Esophagus muscularis mucosa (tissue), 3 donors: ENCODE measurements at regions not wholly inside any gene's neighbourhood (a gene's known extent, or its start where the extent isn't known, plus 50 kb on each side); places are given as distances from the start of the nearest gene placed in this dataset.

Source experiments
- POLR2AphosphoS5 ChIP-seq, 2 donors: sonication (generic); formaldehyde crosslinking; IDR thresholded peaks; one replicate each; pipeline ENCODE4 v1.6.1; 2017; ENCODE audit warnings: antibody characterized with exemption in 2 of 2
- TF ChIP-seq, protein P1 (sequence below), 3 experiments: fragments of 200-600 bp in 2 of 3; fragments of 450-650 bp in 1 of 3; sonication (generic) in 2 of 3; IDR thresholded peaks; one replicate each; pipeline ENCODE4 v1.5.1; 2017 to 2019; ENCODE audit warnings: antibody characterized with exemption in 3 of 3, mild to moderate bottlenecking in 2 of 3, moderate library complexity in 1 of 3

DNA sequence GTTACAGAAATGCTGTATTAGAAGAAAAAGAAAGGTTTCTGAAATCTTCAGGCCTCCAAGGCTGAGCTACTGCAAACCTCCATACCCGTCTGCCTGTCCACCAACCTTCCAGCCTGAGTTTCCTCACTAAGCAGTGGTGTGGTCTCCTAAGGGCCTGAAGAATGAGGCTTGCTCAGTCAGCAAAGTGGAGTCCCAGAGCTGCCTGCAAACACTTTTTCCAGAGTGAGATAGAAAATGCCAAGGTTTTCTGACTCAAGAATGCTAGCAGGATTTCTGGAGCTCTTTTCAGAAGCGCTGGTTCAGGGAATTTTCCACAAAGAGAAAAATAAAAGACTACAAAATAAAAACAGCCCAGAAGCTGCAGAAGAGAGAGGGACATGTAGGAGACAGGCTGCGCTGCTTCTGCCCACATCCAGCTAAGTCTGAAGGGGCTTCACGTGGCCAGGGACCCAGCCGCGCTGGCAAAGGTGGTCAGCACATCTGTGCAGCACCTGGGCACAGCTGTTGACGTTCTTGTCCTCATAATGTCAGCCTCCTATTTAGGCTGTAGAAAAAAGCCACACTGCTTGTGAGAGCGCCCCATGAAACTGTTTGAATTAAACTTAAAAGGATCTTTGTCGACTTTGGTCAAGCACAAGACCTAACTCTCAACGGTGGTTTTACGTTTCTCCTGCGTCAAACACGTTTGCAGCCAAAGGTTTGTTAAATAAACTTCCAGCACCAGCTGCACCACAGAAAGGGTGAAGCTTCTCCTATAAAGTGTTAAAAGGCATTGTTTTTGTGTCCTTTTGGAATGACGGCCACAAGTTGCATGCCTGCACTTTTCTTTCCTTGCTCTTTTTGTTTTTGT is 209.0 kb downstream of the THBS2 start:
- TF ChIP-seq POLR2AphosphoS5 (IDR thresholded peaks at IDR 0.05): no peak
- TF ChIP-seq, protein P1, sequence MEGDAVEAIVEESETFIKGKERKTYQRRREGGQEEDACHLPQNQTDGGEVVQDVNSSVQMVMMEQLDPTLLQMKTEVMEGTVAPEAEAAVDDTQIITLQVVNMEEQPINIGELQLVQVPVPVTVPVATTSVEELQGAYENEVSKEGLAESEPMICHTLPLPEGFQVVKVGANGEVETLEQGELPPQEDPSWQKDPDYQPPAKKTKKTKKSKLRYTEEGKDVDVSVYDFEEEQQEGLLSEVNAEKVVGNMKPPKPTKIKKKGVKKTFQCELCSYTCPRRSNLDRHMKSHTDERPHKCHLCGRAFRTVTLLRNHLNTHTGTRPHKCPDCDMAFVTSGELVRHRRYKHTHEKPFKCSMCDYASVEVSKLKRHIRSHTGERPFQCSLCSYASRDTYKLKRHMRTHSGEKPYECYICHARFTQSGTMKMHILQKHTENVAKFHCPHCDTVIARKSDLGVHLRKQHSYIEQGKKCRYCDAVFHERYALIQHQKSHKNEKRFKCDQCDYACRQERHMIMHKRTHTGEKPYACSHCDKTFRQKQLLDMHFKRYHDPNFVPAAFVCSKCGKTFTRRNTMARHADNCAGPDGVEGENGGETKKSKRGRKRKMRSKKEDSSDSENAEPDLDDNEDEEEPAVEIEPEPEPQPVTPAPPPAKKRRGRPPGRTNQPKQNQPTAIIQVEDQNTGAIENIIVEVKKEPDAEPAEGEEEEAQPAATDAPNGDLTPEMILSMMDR (IDR thresholded peaks at IDR 0.05): no peak
